ENCODE measurements at regions not wholly inside any gene's neighbourhood (a gene's known extent, or its start where the extent isn't known, plus 50 kb on each side); places are given as distances from the start of the nearest gene placed in this dataset.

- DNase-seq (ENCODE audit: low spot score) = no peak
These were observed 176.0 kb downstream of the ESRRB start for GRCh38 chr14:76551906-76552305.

- DNase-seq (ENCODE audit: low spot score) = no peak
These were observed 188.8 kb downstream of the ESRRB start for GRCh38 chr14:76564471-76565422.

- DNase-seq (ENCODE audit: low spot score) = no peak
These were observed 190.5 kb downstream of the ESRRB start for GRCh38 chr14:76566439-76566838.

DNA sequence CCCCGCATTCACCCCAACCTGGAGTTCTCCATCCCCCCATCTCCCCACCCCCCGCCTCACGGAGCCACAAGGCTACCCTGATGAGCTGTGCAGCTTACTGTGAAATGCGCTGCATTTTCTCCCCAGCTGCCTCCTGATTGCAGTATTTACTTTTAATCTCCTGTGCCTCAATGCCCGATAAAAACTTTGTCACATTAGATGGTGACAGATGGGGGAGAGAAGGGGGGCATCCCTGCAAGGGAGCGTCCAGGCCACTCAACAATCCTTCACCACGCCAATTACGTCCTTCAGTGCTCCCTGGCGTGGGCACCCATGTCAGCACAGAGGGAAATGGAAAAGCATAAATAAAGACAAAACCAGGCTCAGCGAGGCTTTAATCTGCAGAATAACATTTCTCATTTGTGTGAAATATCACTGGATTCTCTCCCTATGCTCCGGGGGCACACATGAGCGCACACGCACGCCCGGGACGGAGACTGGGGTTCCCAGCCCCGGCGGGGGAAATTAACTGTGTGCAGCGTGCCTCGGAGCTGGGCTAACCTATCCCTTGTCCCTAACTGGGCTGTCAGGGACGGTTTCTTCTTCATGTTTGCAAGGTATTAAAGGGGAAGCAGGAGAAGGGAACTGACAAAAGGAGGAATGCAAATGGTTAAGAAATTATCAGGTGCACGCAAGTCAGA is 186.7 kb upstream of the VASH1 start:
- DNase-seq (ENCODE audit: low spot score) = no peak

DNA sequence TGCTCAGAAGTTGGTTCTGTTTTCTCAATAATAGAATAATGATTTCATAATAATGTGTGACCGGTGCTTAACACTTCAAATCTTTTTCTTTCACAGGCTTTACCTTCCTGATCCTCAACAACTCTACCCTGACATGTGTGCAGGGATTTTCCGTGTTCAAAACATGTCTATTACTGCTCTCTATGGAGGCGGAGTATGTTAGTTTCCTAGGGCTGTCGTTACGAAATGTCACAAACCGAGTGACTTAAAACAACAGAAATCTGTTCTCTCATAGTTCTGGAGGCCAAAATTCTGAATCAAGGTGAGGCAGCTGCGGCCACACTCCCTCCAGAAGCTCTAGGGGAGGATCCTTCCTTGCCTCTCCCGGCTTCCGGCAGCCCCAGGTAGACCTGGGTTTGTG is 186.2 kb upstream of the VASH1 start:
- no peak for DNase-seq (ENCODE audit: low spot score)

DNA sequence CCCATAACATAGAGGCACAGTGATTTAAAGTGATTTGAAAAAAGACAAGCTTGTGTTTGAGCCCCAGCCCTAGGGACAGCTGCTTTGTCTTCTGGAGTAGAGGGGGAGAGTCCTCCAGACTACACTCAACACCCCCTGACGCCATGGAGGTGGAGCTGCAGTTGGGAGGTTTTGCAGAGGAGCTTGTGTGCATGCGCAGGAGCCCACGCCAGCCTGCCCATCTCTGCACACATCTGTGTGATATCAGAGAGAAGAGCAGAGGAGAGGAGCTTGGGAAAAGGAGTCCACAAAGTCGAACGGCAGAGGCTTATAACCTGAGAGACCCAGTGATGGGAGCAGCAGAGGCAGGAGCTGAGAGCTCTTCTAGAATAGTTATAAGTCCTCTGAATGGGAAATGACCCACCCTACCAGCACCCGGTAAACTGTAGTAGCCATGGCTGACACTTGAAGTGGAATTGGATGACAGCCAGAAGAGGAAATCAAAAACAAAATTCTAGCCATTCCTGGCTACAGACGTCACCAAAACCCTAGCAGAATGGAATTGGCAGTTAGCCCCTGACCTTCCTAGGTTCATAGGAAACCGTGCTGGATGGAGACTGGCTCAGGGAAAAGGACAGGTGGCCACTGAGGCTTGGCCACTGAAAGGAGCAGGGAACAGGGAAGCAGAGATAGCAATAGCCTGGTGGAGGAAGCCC is 185.1 kb upstream of the VASH1 start:
- DNase-seq (ENCODE audit: low spot score) = no peak

DNA sequence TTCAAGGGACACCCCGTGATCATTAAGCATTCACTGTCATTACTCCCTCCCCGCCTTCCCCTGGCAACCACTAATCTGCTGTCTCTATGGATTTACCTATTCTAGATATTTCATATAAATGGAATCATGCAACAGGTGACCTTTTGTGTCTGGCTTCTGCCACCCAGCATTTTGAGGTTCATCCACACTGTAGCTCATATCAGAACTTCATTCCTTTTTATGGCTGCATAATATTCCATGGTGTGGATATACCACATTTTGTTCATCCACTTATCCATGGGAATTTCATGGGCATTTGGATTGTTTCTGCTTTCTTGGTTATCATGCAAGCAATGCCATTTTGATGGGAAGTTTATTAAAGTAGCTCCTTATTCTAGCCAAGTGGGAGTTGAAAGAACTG is 184.2 kb upstream of the VASH1 start:
- DNase-seq (ENCODE audit: low spot score) = no peak

GRCh38 chr14:76577837-76578236 is 183.4 kb upstream of the VASH1 start:
- DNase-seq (ENCODE audit: low spot score) = no peak

GRCh38 chr14:76580399-76580798 is 180.9 kb upstream of the VASH1 start:
- no peak for DNase-seq (ENCODE audit: low spot score)

GRCh38 chr14:76580967-76581366 is 180.3 kb upstream of the VASH1 start:
- DNase-seq (ENCODE audit: low spot score) = no peak

DNA sequence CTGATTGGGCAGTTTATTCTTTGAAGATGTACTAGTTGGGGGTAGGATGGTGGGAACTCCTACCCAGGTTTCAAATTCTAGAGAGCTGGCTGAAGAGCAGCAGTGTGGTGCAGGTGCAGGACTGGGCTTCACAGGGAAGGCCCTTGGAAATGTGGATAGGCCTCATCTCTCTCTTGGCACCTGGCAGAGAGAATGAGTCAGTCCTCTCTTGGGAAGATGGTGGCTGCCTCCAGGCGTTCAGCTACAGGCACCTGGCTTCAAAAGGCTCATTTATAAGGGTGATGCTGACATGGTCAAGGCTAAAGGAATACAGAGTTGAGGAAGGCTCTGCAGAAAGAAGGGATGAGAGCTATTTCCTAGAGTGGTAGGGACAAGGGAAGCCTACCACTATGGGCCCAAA is 179.7 kb upstream of the VASH1 start:
- no peak for DNase-seq (ENCODE audit: low spot score)

GRCh38 chr14:76582447-76582846 is 178.8 kb upstream of the VASH1 start:
- no peak for DNase-seq (ENCODE audit: low spot score)

DNA sequence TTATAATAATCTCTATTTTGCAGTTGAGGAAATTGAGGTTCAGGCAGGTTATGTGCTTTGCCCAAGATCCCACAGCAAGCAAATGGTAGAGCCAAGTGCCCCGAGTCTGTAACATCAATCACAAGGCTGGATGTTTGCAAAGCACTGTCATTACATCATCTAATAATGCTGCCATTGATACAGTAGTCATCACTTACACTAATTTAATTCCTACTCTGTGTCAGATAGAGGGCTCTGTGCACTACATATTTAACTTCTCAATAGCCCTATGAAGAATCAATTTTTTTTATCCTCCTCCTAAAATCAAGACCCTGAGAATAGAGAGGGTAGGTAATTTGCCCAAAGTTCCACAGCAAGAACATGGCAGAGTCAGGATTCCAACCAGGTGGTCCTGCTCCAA is 178.1 kb upstream of the VASH1 start:
- DNase-seq (ENCODE audit: low spot score) = no peak

- DNase-seq (ENCODE audit: low spot score) = no peak
These were observed 177.5 kb upstream of the VASH1 start for GRCh38 chr14:76583805-76584204.

DNA sequence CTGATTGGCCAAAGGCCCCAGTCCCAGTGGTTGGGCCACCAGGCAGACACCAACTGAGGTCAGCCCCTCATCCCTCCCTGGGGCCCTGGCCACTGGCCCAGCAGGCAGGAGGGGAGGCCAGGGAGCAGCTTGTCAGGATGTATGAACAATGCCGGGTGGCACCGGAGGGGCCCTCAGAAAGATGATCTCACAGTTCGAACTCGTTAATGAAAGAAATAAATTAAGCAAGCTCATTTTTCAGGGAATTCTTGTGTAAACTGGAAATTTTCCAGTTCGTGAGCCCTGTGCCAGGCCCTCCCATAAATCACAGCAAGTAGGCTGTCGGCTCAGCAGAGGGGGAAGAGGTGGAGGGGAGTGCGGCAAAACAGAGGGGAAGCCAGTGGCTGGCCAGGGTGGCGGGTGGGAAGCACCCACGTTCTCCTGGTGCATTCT is 177.0 kb upstream of the VASH1 start:
- DNase-seq (ENCODE audit: low spot score) = no peak

GRCh38 chr14:76585616-76586015 is 175.7 kb upstream of the VASH1 start:
- DNase-seq (ENCODE audit: low spot score) = no peak

DNA sequence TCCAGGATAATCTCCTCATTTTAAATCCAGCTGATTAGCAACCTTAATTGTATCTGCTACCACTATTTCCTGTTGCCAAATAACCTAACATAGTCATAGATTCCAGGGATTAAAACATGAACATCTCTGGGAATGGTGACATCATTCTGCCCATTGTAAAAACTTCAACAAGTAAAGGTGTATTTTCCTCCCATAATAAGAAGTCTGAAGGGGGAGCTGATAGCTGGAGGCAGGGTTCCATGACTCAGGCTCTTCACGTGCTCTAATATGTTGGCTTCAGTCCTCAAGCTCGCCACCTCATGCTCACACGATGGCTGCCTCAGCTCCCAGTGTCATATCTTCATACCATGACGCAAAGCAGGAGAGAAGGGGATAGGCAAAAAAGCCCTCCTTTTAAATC is 172.0 kb upstream of the VASH1 start:
- DNase-seq (ENCODE audit: low spot score) = no peak

- no peak for DNase-seq (ENCODE audit: low spot score)
These were observed 170.0 kb upstream of the VASH1 start for GRCh38 chr14:76591266-76591665.

- no peak for DNase-seq (ENCODE audit: low spot score)
These were observed 166.0 kb upstream of the VASH1 start for GRCh38 chr14:76595266-76595665.

DNA sequence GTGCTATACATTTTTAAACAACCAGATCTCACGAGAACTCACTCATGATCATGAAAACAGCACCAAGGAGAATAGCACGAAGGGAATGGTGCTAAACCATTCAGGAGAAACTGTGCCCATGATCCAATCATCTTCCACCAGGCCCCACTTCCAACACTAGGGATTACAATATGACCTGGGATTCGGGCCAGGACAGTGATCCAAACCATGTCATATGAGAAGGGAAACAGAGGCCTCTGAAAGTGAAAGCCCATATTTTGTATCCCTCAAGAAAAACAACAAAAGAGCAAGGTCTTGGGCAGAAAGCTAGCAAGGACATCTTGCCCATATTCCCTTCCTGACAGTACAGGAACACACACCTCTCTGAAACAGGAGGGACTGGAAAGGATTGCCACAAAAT is 163.9 kb upstream of the VASH1 start:
- DNase-seq (ENCODE audit: low spot score) = no peak

- no peak for DNase-seq (ENCODE audit: low spot score)
These were observed 162.1 kb upstream of the VASH1 start for GRCh38 chr14:76599141-76599540.

- DNase-seq (ENCODE audit: low spot score) = no peak
These were observed 161.5 kb upstream of the VASH1 start for GRCh38 chr14:76599559-76600287.

All from CD4-positive, alpha-beta T cell treated with Interleukin-2 at 100 ng/mL for 4 hours (primary cell).